ENCODE measurements at regions not wholly inside any gene's neighbourhood (a gene's known extent, or its start where the extent isn't known, plus 50 kb on each side); places are given as distances from the start of the nearest gene placed in this dataset.

GRCh38 chr16:52071101-52071500 lies 475.8 kb downstream of the TOX3 start:
- no peak for TF ChIP-seq CTCF (IDR thresholded peaks at IDR 0.05; ENCODE audit: unreplicated experiment)
- no peaks in the 10 kb centered on the region for H3K36me3 Mint-ChIP-seq (ENCODE audit: insufficient read depth, unreplicated experiment)
- H3K27ac Mint-ChIP-seq (ENCODE audit: unreplicated experiment) = no peak overlapping the region
- H3K4me3 Mint-ChIP-seq (ENCODE audit: low read depth, unreplicated experiment) = no peak overlapping the region
- intact Hi-C loops (cut with micrococcal nuclease; ENCODE audit: unreplicated experiment) = loop anchor here (5.0 to 10.0 kb wide), 4 partner anchors 334 to 484 kb away; no protein-coding TSS in a partner anchor
- CTCF ChIA-PET = no interaction called here
- H3K27me3 Mint-ChIP-seq (ENCODE audit: unreplicated experiment) = no peaks in the 10 kb centered on the region
- H3K9me3 Mint-ChIP-seq (ENCODE audit: low read depth, unreplicated experiment) = no peaks in the 10 kb centered on the region
- peaks cover 71% of the 10 kb centered on the region for H3K4me1 Mint-ChIP-seq (ENCODE audit: low read depth, unreplicated experiment)
- no TSS peak for BruUV-seq (replicated peaks)
- DNase-seq = no peak

GRCh38 chr16:52070341-52071057 lies 476.4 kb downstream of the TOX3 start:
- intact Hi-C loops (cut with micrococcal nuclease; ENCODE audit: unreplicated experiment) = loop anchor here (1.0 to 10.0 kb wide), 5 partner anchors 334 to 791 kb away; no protein-coding TSS in a partner anchor
- H3K27me3 Mint-ChIP-seq (ENCODE audit: unreplicated experiment) = no peaks in the 10 kb centered on the region
- no peaks in the 10 kb centered on the region for H3K9me3 Mint-ChIP-seq (ENCODE audit: low read depth, unreplicated experiment)
- H3K36me3 Mint-ChIP-seq (ENCODE audit: insufficient read depth, unreplicated experiment) = no peaks in the 10 kb centered on the region
- CTCF ChIA-PET = interaction anchor here (0.9 to 2.5 kb wide), 17 partner anchors 8 to 982 kb away, joined by 3 to 30 read pairs (median 5); partner anchors contain the start of gene CHD9NB
- no peak overlapping the region for H3K4me3 Mint-ChIP-seq (ENCODE audit: low read depth, unreplicated experiment)
- TF ChIP-seq CTCF (IDR thresholded peaks at IDR 0.05; ENCODE audit: unreplicated experiment) = no peak
- H3K4me1 Mint-ChIP-seq (ENCODE audit: low read depth, unreplicated experiment) = peaks cover 71% of the 10 kb centered on the region
- no TSS peak for BruUV-seq (replicated peaks)
- no peak overlapping the region for H3K27ac Mint-ChIP-seq (ENCODE audit: unreplicated experiment)
- DNase-seq = no peak

- TF ChIP-seq CTCF (IDR thresholded peaks at IDR 0.05; ENCODE audit: unreplicated experiment) = peak; percentile 35
- Mint-ChIP-seq H3K27me3 (ENCODE audit: unreplicated experiment) (no peaks in the 10 kb centered on the region), H3K4me3 (ENCODE audit: low read depth, unreplicated experiment) (no peak overlapping the region), H3K36me3 (ENCODE audit: insufficient read depth, unreplicated experiment) (no peaks in the 10 kb centered on the region), H3K27ac (ENCODE audit: unreplicated experiment) (no peak overlapping the region), H3K4me1 (ENCODE audit: low read depth, unreplicated experiment) (peaks cover 70% of the 10 kb centered on the region), H3K9me3 (ENCODE audit: low read depth, unreplicated experiment) (peaks cover 2% of the 10 kb centered on the region)
- peak; percentile 40 for DNase-seq
- no TSS peak for BruUV-seq (replicated peaks)
- CTCF ChIA-PET = interaction anchor here (0.8 to 2.5 kb wide), 19 partner anchors 9 to 983 kb away, joined by 3 to 30 read pairs (median 5); partner anchors contain the start of gene CHD9NB
- intact Hi-C loops (cut with micrococcal nuclease; ENCODE audit: unreplicated experiment) = loop anchor here (1.0 to 10.0 kb wide), 7 partner anchors 121 to 791 kb away; no protein-coding TSS in a partner anchor
Observed at GRCh38 chr16:52069866-52070265, 477.1 kb downstream of the TOX3 start.

GRCh38 chr16:52068447-52069074 lies 478.4 kb downstream of the TOX3 start:
- CTCF ChIA-PET = interaction anchor here (0.7 to 2.5 kb wide), 12 partner anchors 9 to 1215 kb away, joined by 3 to 20 read pairs (median 4); no protein-coding TSS in a partner anchor
- no TSS peak for BruUV-seq (replicated peaks)
- no peak for TF ChIP-seq CTCF (IDR thresholded peaks at IDR 0.05; ENCODE audit: unreplicated experiment)
- intact Hi-C loops (cut with micrococcal nuclease; ENCODE audit: unreplicated experiment) = loop anchor here (1.0 to 2.0 kb wide), 4 partner anchors 122 to 954 kb away; no protein-coding TSS in a partner anchor
- peaks cover 57% of the 10 kb centered on the region for H3K4me1 Mint-ChIP-seq (ENCODE audit: low read depth, unreplicated experiment)
- H3K27me3 Mint-ChIP-seq (ENCODE audit: unreplicated experiment) = no peaks in the 10 kb centered on the region
- H3K4me3 Mint-ChIP-seq (ENCODE audit: low read depth, unreplicated experiment) = no peak overlapping the region
- DNase-seq = peak; percentile 64
- H3K9me3 Mint-ChIP-seq (ENCODE audit: low read depth, unreplicated experiment) = peaks cover 2% of the 10 kb centered on the region
- no peak overlapping the region for H3K27ac Mint-ChIP-seq (ENCODE audit: unreplicated experiment)
- no peaks in the 10 kb centered on the region for H3K36me3 Mint-ChIP-seq (ENCODE audit: insufficient read depth, unreplicated experiment)

Measured in Calu3 (cell line).